H1 (cell line): ENCODE measurements at regions not wholly inside any gene's neighbourhood (a gene's known extent, or its start where the extent isn't known, plus 50 kb on each side); places are given as distances from the start of the nearest gene placed in this dataset.

Experiments
- CTCF ChIA-PET: fragments of 300-600 bp; sonication (Branson Sonifier 250); formaldehyde crosslinking; loops from one replicate; lab custom pipeline; 2021; ENCODE audit not compliant: partially characterized antibody; lab: Charles Lee
- POLR2A ChIA-PET: fragments of 300-600 bp; sonication (Branson Sonifier 250); formaldehyde crosslinking; loops from one replicate; lab custom pipeline; 2021; ENCODE audit warnings: inconsistent platforms; ENCODE audit not compliant: partially characterized antibody; lab: Charles Lee
- DNase-seq, 2 experiments: peaks; one replicate each; pipeline versions ENCODE4 v3.0.0 to v3.0.0-alpha.2; 2010 to 2022; ENCODE audit warnings: low spot score in 2 of 2, low read depth in 1 of 2, mixed read lengths in 1 of 2
- FAIRE-seq: peaks from 2 replicates; lab custom pipeline; 2011; peaks lifted over from hg19 to GRCh38; lab: Jason Lieb, UNC
- H2AFZ ChIP-seq: 2 replicates; pipeline ENCODE4 v1.8.1; 2012; ENCODE audit warnings: low read length, inconsistent platforms
- H2AK5ac ChIP-seq: 2 replicates; pipeline ENCODE4 v1.6.1; 2013; ENCODE audit warnings: low read depth, low read length
- H2BK120ac ChIP-seq: replicated peaks from 2 replicates; pipeline ENCODE3; 2013; ENCODE audit warnings: low read depth, low read length, inconsistent platforms
- H2BK12ac ChIP-seq: 2 replicates; pipeline ENCODE4 v1.6.1; 2013; ENCODE audit warnings: low read depth, low read length
- H2BK15ac ChIP-seq: 2 replicates; pipeline ENCODE4 v1.6.1; 2013; ENCODE audit warnings: low read length
- H2BK20ac ChIP-seq: 2 replicates; pipeline ENCODE4 v1.6.1; 2013; ENCODE audit warnings: low read length
- H2BK5ac ChIP-seq: 2 replicates; pipeline ENCODE4 v1.6.1; 2013; ENCODE audit warnings: low read depth, low read length
- H3K14ac ChIP-seq: 2 replicates; pipeline ENCODE4 v1.6.1; 2013; ENCODE audit warnings: inconsistent platforms; ENCODE audit not compliant: insufficient read length
- H3K18ac ChIP-seq: 2 replicates; pipeline ENCODE4 v1.6.1; 2013; ENCODE audit warnings: low read length; ENCODE audit errors: extremely low read depth
- H3K23ac ChIP-seq: 2 replicates; pipeline ENCODE4 v1.6.1; 2013; ENCODE audit warnings: inconsistent platforms; ENCODE audit not compliant: insufficient read length
- H3K23me2 ChIP-seq: 2 replicates; pipeline ENCODE4 v1.6.1; 2013; ENCODE audit warnings: low read depth, low read length
- H3K27ac ChIP-seq: 2 replicates; pipeline ENCODE4 v1.6.1; 2011; ENCODE audit warnings: low read depth, low read length, inconsistent platforms
- H3K27me3 ChIP-seq, 4 experiments: replicated peaks in 1 of 4; 1 replicate in 1 of 4; 2 replicates in 3 of 4; pipeline versions ENCODE4 v1.6.1 to v1.8.1; 2011 to 2013; ENCODE audit warnings: low read length in 3 of 4, mild to moderate bottlenecking in 3 of 4, inconsistent platforms in 2 of 4, mixed read lengths in 2 of 4, moderate library complexity in 1 of 4; ENCODE audit not compliant: control insufficient read depth in 3 of 4, insufficient read depth in 3 of 4; ENCODE audit errors: extremely low read depth in 1 of 4
- H3K36me3 ChIP-seq, 4 experiments: 2 replicates each; pipeline versions ENCODE4 v1.6.1 to v1.8.1; 2011 to 2013; ENCODE audit warnings: mild to moderate bottlenecking in 4 of 4, low read length in 3 of 4, moderate library complexity in 2 of 4, control low read depth in 1 of 4, inconsistent platforms in 1 of 4; ENCODE audit not compliant: insufficient read depth in 4 of 4, control insufficient read depth in 2 of 4
- H3K4ac ChIP-seq: replicated peaks from 2 replicates; pipeline ENCODE3; 2013; ENCODE audit warnings: low read length, low read depth, mixed read lengths, inconsistent platforms; ENCODE audit not compliant: insufficient read length
- H3K4me1 ChIP-seq, 4 experiments: replicated peaks in 1 of 4; 1 replicate in 1 of 4; 2 replicates in 3 of 4; pipeline versions ENCODE4 v1.6.1 to v1.8.1; 2011 to 2013; ENCODE audit warnings: low read length in 3 of 4, inconsistent platforms in 2 of 4, mixed read lengths in 1 of 4; ENCODE audit not compliant: insufficient read depth in 4 of 4, control insufficient read depth in 3 of 4
- H3K4me2 ChIP-seq, 2 experiments: 2 replicates each; pipeline versions ENCODE4 v1.6.1 to v1.8.1; 2011 to 2013; ENCODE audit warnings: low read depth in 2 of 2, low read length in 2 of 2, control low read depth in 1 of 2, inconsistent platforms in 1 of 2, mild to moderate bottlenecking in 1 of 2; ENCODE audit not compliant: insufficient read depth in 1 of 2
- H3K4me3 ChIP-seq, 4 experiments: fragments of 200-600, 300-600 bp in 1 of 4; sonication (generic), shearing (Covaris generic), sonication (Bioruptor Twin) in 1 of 4; 2 replicates each; pipeline versions ENCODE4 v1.5.1 to v1.8.1; 2011 to 2016; ENCODE audit warnings: low read length in 4 of 4, low read depth in 3 of 4, control low read depth in 2 of 4, inconsistent platforms in 2 of 4, mild to moderate bottlenecking in 2 of 4, mixed read lengths in 1 of 4, moderate library complexity in 1 of 4; ENCODE audit not compliant: insufficient read depth in 2 of 4; ENCODE audit errors: extremely low read depth in 1 of 4
- H3K56ac ChIP-seq: replicated peaks from 2 replicates; pipeline ENCODE3; 2013; ENCODE audit warnings: low read depth, mild to moderate bottlenecking, mixed read lengths, low read length, inconsistent platforms; ENCODE audit not compliant: insufficient read length
- H3K79me1 ChIP-seq: 2 replicates; pipeline ENCODE4 v1.6.1; 2013; ENCODE audit warnings: low read depth, low read length, control low read depth
- H3K79me2 ChIP-seq, 2 experiments: 2 replicates each; pipeline versions ENCODE4 v1.6.1 to v1.8.1; 2012 to 2013; ENCODE audit warnings: low read length in 2 of 2, mild to moderate bottlenecking in 2 of 2, inconsistent platforms in 1 of 2; ENCODE audit not compliant: insufficient read depth in 2 of 2, control insufficient read depth in 1 of 2
- H3K9ac ChIP-seq, 4 experiments: replicated peaks in 1 of 4; 1 replicate in 1 of 4; 2 replicates in 3 of 4; pipeline versions ENCODE4 v1.6.1 to v1.8.1; 2011 to 2013; ENCODE audit warnings: low read depth in 3 of 4, low read length in 3 of 4, control low read depth in 2 of 4, mild to moderate bottlenecking in 2 of 4, moderate library complexity in 2 of 4, inconsistent platforms in 1 of 4; ENCODE audit errors: extremely low read depth in 1 of 4
- H3K9me3 ChIP-seq, 2 experiments: 2 replicates each; pipeline versions ENCODE4 v1.6.1 to v1.8.1; 2012 to 2013; ENCODE audit warnings: mild to moderate bottlenecking in 2 of 2, moderate library complexity in 2 of 2, control low read depth in 1 of 2, inconsistent platforms in 1 of 2, low read depth in 1 of 2, low read length in 1 of 2, mixed read lengths in 1 of 2; ENCODE audit not compliant: insufficient read depth in 2 of 2
- H4K20me1 ChIP-seq, 2 experiments: replicated peaks in 1 of 2; 2 replicates each; pipeline versions ENCODE3 to v1.8.1; 2011 to 2013; ENCODE audit warnings: inconsistent platforms in 2 of 2, low read length in 2 of 2, mild to moderate bottlenecking in 1 of 2; ENCODE audit not compliant: insufficient read depth in 2 of 2, control insufficient read depth in 1 of 2
- H4K5ac ChIP-seq: 2 replicates; pipeline ENCODE4 v1.6.1; 2013; ENCODE audit warnings: low read length, low read depth, mixed read lengths, inconsistent platforms; ENCODE audit not compliant: insufficient read length
- H4K8ac ChIP-seq: 2 replicates; pipeline ENCODE4 v1.8.0; 2013; ENCODE audit warnings: mild to moderate bottlenecking, moderate library complexity, low read length, inconsistent platforms; ENCODE audit not compliant: insufficient read depth; ENCODE audit errors: extremely low read depth
- H4K91ac ChIP-seq: replicated peaks from 2 replicates; pipeline ENCODE3; 2013; ENCODE audit warnings: low read length, mixed read lengths, inconsistent platforms; ENCODE audit not compliant: insufficient read length
- MAFK ChIP-seq: IDR thresholded peaks from 2 replicates; pipeline ENCODE4 v1.6.1; 2012; ENCODE audit warnings: low read depth, mild to moderate bottlenecking, improper control_type of control experiment, low read length
- RNF2 ChIP-seq: fragments of 200-900, 300-1000 bp; sonication (generic); IDR thresholded peaks from 2 replicates; pipeline ENCODE4 v1.7.1; 2016; ENCODE audit warnings: borderline replicate concordance, low read depth, mild to moderate bottlenecking, antibody characterized with exemption, low read length; ENCODE audit not compliant: poor library complexity, severe bottlenecking; ENCODE audit errors: missing control alignments
- SIN3A ChIP-seq, 2 experiments: IDR thresholded peaks in 1 of 2; conservative IDR thresholded peaks in 1 of 2; 2 replicates each; pipeline ENCODE4 v1.6.1; 2011 to 2012; ENCODE audit warnings: low read length in 2 of 2, improper control_type of control experiment in 1 of 2, low read depth in 1 of 2, mild to moderate bottlenecking in 1 of 2
- WGBS, 2 experiments: shearing (Covaris generic) in 1 of 2; methylation state at CpG; one replicate each; pipeline versions ENCODE4 v1.1.6 to v1.1.7; 2013 to 2015; ENCODE audit warnings: low lambda C conversion rate in 2 of 2, mixed read lengths in 2 of 2, inconsistent platforms in 1 of 2, low coverage in 1 of 2, missing lambda C conversion rate in 1 of 2; ENCODE audit not compliant: insufficient replicate concordance in 2 of 2, insufficient coverage in 1 of 2, insufficient read length in 1 of 2; ENCODE audit errors: extremely low coverage in 1 of 2, missing lambda C conversion rate in 1 of 2; 5-methylcytosine and 5-hydroxymethylcytosine counted together

- Histone ChIP-seq H3K4me3 (no peak overlapping the region), H3K27ac (no peak overlapping the region), H2BK5ac (no peak overlapping the region), H3K4ac (no peak overlapping the region), H2AK5ac (no peak overlapping the region), H3K36me3 (no peaks in the 10 kb centered on the region), H4K8ac (no peak overlapping the region), H3K9me3 (no peaks in the 10 kb centered on the region), H2BK12ac (no peak overlapping the region), H2BK15ac (no peak overlapping the region), H3K56ac (no peak overlapping the region), H3K79me2 (no peaks in the 10 kb centered on the region), H3K79me1 (no peaks in the 10 kb centered on the region), H4K5ac (no peak overlapping the region), H3K18ac (no peak overlapping the region), H3K4me1 (peaks cover 6 to 9% (median 6%) of the 10 kb centered on the region in 4 experiments; a peak in 6 of 7 replicates), H3K27me3 (no peaks in the 10 kb centered on the region), H3K23me2 (no peaks in the 10 kb centered on the region; the same call in 1 of the 2 replicates), H2BK20ac (no peak overlapping the region), H2BK120ac (no peak overlapping the region), H3K4me2 (no peak overlapping the region), H4K20me1 (no peaks in the 10 kb centered on the region), H2AFZ (no peak overlapping the region), H3K23ac (no peak overlapping the region), H4K91ac (no peak overlapping the region), H3K9ac (no peak overlapping the region), H3K14ac (no peak overlapping the region)
- no peak for FAIRE-seq
- TF ChIP-seq SIN3A (conservative IDR thresholded peaks at IDR 0.05 in 1 of 2, IDR thresholded peaks at IDR 0.05 in 1 of 2; ENCODE audit: low read depth in 1 of 2, low read length in 2 of 2): no peak
- no peak for TF ChIP-seq RNF2
- no peak for TF ChIP-seq MAFK
- ChIA-PET POLR2A (no interaction called here), CTCF (interaction anchor here (1.5 kb wide), 1 partner anchor 310 kb away, joined by 3 read pairs; no protein-coding TSS in a partner anchor)
- no peak for DNase-seq
- WGBS, 2 experiments: 87% methylated on average over 3 of the region's 3 CpGs; no CpG with 5 or more reads in 1 of the 2 experiments
Measured at GRCh38 chr15:61524545-61524944, 295.4 kb upstream of the RORA start.
